CD4-positive, alpha-beta T cell treated with Interleukin-4 for 1 hour (primary cell): ENCODE measurements at regions not wholly inside any gene's neighbourhood (a gene's known extent, or its start where the extent isn't known, plus 50 kb on each side); places are given as distances from the start of the nearest gene placed in this dataset.
"Not testable (repeated sequence)": the region's sequence is repeated elsewhere in the genome, so short reads cannot be mapped to it uniquely, and the experiment has no call there.

ENCODE experiments used
- DNase-seq, 2 donors: peaks; one replicate each; pipeline ENCODE4 v3.0.0-alpha.2; 2020 to 2022

DNA sequence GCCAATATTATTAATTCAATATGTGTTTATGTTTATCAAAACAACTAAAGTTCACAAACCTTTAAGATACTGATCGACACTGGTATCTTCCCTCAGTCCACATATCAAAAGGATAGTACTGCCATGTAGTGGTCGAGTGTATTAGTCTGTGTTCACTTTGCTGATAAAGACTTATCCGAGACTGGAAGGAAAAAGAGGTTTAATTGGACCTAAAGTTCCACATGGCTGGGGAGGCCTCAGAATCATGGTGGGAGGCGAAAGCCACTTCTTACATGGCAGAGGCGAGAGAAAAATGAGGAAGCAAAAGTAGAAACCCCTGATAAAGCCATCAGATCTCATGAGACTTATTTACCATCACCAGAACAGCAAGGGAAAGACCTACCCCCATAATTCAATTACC, 325.4 kb upstream of the PHF14 start:
- DNase-seq, result no peak

DNA sequence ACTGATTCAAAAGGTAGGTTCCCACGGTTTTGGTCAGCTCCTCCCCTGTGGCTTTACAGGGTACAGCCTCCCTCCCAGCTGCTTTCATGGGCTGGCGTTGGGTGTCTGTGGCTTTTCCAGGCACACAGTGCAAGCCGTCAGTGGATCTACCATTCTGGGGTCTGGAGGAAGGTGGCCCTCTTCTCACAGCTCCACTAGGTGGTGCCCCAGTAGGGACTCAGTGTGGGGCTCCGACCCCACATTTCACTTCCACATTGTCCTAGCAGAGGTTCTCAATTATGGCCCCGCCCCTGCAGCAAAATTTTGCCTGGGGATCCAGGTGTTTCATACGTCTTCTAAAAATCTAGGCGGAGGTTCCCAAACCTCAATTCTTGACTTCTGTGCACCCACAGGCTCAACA, 324.6 kb upstream of the PHF14 start:
- not testable (repeated sequence) for DNase-seq

DNA sequence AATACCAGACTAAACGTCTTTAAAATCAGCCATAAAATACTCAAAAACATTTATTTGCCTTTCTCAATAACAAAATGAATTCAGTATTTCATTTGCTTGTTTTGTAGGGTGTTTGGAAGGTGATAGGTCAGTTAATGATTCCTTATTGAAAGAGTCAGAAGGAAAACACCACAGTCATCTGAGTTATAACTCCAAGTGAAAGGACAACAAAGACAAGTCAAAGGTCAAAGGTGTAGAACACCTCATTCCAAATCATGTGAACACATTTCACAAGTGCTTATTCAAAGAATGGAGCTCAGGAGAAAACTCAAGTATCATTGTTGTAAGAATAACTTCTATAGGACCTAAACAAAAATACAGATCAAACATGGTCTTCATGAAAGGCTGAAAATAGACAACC, 318.6 kb upstream of the PHF14 start:
- no peak for DNase-seq

DNA sequence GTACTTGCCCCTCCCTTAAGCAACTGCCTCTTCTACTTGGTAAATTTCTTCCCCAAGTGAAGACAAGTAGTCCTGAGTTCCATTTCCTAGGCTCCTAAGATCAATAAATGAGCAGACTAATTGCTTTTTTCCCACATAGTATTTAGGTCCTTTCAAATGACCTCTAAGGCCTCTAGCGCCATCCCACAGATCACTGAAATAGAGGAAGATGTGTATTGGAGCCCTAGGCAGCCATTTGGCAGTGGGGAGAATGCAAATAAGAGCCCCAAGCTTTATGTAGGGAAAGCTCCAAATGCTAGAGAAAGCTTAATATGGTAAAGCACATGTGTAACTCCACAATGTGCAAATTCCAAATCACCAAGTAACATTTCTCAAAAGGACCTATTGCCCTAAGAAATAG, 316.5 kb upstream of the PHF14 start:
- DNase-seq, result no peak

DNA sequence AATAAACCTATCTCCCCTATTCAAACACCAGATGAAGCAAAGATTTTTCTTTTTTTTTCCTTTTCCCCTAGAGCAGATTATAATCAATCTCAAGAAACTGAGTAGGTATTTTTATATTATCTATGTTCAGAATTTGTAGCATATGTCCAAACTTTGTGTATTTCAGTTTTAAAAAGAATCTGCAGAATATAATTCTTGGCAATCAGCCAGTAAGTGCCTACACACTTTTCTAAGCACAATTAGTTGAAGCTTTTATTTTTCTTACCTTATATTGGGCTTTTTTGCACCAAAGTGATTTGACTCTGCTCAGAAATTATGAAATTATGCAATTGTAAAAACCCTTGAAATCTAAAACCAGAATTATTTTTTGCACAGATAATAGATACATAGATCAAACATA, 315.8 kb upstream of the PHF14 start:
- DNase-seq, result no peak

DNA sequence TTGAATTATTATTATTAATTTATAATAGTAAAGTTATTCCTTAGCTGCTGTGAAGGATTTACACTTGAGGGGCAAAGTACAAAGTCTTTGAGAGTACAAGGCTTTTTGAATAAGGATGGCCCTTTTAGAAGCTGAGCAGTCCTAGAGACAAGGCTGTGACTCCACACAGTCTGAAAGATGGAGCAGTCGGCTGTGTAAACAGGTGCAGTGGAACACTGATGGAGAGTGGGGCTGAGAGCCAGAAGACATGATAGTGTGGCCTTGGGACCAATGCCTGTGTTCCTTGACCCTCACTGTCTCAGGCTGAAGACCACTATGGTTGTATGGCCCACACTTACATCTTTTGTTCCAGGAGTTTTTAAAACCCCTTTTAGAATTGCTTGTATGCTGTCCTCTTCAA, 311.2 kb upstream of the PHF14 start:
- DNase-seq, result no peak

DNA sequence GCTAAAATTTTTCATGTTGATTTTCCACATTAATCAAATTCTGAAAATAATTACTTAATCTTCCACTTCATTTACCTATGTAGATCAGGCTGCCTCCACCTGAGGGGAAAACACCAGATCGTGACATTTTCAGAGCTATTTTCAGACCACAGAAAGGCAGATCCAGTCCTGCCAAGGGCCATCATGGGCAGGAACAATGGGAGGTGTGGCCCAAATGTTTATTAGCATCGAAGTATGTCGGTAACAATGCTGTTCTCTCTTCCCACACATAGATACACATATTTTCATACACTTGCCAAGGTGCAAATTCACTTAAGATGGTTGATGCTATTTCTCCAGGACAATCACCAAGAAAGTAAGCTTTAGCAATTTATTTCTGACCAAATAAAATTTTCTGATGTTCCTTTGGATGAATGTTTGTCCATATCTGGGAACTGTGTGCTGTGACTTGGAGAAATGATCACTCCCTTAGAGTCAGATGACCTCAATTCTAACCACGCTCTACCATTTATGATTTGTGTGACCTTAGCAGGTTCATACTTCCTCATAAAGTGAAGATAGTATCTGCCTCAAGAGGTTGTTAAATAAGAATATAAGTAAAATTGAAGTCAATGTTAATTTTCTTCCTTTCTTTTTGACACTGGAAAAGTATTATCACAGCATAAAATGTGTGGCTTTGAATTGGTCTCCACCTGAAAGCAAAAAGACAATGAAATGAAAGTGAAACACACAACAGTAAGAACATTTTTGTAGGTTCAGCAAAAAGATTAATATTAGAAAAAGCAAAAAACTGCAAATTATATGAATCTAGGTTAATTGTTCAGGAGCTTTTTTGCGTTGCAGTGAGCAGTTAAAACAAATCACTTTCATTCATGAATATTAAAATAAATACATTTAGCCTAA, 310.4 kb upstream of the PHF14 start:
- no peak for DNase-seq

DNA sequence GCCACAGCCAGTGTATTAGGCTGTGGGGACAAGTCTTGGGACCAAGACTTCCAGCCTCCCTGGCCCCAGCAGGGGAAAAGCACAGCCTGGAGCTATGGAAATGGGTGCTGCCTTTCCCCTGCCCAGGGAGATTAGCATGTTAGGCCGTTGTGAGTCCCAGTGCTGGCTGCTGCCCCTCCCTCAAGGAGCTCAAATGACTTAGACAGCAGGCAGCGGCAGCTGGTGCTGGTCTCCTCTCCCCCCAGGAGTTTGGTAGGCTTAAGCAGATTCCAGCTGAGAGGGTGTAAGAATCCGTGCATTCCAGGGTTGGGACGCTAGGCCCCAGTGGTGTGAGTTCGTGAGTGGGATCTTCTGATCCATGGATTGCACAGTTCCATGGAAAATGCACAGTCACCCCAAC, 301.5 kb upstream of the PHF14 start:
- no peak for DNase-seq

DNA sequence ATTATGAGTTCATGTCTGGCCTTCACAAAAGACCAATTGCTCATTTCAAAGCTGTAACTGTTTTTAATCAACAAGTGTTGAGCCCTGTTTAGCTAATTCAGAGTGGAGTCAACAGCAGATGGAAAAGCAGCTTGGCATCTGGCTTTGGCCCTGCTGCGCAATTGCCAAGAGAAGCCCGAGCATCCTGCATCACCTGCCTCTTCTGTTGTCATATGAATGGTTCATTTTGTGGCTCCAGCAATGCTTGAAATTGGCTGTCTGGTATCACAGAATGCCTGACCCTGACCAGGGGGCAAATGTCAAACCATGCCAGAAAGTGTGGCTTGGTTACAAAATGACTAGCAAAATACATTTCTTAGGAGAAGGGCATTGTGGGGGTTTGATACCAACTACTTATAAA, 296.5 kb upstream of the PHF14 start:
- DNase-seq, result no peak

DNA sequence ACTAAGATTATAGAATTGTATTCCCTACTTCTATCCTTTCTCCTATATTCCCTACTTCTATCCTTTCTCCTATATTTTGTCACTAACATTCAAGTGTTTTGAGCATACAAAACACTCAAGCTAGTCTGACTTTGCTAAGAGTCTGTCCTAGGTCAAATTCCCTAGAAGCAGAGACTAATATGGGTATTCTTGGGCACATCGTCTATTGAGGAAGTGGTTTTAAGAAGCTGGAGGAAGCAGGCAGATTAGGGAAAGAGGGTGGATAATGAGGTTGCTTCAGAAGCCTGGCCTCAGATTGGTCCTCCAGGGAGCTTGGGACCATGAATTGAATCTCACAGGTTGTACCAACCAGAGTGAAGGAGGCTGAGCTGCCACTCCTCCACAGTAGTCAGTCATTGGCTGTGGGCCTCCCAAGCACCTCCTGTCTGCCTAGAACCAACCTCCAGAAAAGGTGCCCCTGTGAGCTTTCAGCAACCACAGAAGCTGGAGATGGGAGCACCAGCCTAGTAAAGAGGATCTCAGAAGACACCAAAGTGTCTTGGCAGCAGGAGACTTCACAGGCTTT, 295.9 kb upstream of the PHF14 start:
- DNase-seq, result no peak

DNA sequence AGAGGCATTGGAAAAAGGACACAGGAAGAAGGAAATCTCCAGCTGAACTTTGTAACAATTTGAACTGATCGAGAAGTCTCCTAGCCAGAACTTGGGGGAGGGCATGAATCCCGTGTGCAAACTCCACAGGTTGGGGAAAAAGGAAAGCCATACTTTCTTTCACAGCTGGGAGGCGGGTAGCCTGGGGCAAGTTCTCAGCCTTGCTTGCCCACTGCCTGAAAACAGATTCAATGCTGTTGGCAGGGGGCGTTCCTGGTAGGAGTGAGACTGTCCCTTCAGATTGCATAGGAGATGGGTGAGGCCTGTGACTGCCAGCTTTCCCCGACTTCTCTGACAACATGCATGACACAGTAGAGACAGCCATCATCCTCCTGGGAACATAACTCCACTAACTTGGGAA, 289.1 kb upstream of the PHF14 start:
- DNase-seq, result no peak

DNA sequence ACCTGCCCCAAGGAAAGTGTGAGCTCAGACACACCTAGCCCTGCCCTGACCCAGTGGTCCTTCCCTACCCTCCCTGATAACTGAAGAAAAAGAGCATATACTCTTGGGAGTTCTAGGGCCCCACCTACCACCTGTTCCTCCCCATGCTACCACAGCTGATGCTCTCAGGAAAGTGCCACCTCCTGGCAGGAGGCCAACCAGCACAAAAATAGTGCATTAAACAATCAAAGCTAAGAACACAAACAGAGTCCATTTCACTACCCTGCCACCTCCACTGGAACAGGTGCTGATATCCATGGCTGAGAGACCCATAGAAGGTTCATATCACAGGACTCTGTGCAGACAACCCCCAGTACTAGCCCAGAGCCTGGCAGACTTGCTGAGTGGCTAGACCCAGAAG, 288.6 kb upstream of the PHF14 start:
- no peak for DNase-seq

DNA sequence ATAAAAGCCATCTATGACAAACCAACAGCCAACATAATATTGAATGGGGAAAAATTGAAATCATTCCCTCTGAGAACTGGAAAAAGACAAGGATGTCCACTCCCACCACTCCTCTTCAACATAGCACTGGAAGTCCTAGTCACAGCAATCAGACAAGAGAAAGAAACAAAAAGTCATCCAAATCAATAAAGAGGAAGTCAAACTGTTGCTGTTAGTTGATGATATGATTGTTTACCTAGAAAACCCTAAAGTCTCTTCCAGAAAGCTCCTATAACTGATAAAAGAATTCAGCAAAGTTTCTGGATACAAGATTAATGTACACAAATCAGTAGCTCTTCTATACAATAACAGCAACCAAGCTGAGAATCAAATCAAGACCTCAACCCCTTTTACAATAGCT, 285.1 kb upstream of the PHF14 start:
- no peak for DNase-seq

DNA sequence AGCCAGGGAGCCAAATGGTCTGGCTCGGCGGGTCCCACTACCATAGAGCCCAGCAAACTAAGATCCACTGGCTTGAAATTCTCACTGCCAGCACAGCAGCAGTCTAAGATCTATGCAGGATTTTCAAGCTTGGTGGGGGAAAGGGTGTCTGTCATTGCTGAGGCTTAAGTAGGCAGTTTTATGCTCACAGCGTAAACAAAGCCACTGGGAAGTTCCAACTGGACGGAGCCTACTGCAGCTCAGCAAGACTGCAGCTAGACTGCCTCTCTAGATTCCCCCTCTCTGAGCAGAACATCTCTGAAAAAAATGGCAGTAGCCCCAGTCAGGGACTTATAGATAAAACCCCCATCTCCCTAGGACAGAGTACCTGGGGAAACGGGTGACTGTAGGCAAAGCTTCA, 277.6 kb upstream of the PHF14 start:
- DNase-seq, result no peak

DNA sequence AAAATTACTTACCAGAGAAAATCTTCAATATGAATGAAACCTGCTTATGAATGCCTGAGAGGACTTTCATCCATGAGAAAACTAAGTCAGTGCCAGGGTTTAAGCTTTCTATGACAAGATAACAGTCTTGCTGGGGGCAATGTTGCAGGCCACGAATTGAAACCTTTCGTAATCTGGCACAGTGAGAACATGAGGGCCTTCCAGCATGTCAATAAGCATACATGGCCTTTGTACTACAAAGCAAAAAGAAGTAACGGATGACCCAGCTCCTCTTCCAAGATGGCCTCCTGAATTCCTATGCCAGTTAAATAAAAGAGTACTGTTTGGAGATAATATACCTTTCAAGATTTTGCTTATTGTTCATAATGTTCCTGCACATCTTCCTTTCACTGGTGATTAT, 270.6 kb upstream of the PHF14 start:
- DNase-seq, result no peak

DNA sequence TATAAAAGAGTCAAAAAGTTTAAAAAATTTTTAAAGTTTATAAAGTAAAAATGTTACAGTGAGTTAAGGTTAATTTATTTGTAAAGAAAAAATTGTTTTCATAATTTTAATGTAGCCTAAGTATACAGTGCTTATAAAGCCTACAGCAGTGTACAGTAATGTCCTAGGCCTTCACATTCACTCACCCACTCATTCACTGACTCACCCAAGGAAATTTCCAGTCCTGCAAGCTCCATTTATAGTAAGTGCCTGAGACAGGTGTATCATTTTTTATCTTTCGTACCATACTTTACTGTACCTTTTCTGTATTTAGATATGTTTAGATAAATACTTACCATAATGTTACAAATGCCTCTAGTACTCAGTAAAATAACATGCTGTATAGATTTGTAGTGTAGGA, 269.7 kb upstream of the PHF14 start:
- no peak for DNase-seq

DNA sequence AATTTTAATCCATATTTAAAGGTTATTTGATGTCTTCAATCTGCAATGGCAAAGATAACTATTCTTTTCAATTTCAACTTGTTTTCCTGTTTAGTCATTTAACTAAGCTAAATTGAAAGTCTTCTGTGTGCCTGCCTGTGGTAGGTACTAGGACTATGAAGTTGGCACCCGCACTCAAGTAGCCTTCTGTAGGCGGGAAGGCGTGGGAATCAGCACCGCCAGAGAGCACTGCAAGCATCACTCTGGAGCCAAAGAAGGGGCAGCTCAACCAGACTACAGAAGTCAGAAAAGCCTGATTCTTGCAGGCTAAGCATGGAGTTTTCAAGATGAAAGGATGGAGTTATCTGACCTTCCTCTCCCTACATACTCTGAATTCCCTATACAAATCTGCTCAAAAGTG, 269.0 kb upstream of the PHF14 start:
- DNase-seq, result no peak

DNA sequence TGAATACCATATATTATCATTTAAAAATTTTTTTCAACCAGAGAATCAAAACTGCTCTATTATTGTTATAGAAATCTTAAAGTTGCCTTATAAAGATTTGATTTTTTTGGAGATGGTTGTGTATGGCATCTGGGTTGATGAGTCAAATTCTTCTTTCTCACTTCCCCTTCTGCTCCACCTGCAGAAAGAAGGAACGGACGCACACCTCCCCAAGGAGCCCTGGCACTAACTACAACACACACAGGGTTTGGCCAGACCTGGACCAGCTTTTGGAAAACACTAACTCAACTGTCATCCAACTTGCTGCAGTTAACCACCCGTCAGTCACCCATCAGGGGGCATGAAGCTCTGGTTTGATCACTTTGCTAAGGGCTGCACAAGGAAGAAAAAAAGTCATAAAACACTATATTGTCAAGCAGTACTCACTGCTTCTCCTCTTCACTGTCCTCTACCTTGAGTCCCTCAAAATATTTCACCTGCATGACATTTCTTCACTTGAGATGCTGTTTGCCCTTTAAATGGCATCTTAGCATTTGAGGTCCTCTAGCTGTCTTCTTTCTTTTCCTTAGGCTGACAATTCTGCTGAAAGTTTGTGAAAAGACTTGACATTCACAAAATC, 266.7 kb upstream of the PHF14 start:
- DNase-seq, result no peak

DNA sequence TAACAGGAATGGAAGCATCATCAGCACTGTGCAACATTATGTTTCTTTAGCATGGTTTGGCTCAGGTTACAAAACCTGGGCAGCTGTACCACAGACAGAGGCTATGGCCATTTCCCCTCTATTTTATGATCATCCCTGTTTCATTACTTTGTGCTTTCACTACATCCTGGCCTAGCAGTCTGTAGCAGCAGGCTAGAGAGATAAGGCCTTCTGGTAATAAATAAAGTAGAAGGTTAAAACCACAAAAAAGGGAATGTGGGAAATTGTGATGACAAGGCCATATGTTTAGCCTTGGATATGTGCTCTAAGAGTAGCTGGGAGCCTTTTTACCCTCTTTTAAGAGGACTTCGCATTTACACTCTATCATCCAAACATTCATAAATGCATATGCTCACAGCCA, 266.2 kb upstream of the PHF14 start:
- no peak for DNase-seq

DNA sequence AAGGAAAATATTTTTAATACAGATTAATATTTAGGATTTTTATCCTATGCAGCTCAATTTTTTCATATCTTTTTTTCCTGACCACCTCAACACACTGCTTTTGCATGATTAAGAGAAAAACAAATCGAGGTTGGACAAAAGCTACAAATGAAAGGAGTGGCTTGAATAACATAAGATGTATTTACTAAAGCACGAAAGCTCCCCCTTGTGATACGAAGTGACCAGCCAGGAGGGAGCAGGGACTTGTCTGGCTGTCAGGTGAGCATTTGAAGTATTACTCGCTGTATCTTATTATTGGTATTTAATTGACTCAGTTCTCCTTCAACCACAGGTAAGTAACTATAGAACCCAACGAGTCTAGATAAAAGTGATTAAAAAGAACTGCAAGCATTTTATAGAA, 265.2 kb upstream of the PHF14 start:
- DNase-seq, result no peak

DNA sequence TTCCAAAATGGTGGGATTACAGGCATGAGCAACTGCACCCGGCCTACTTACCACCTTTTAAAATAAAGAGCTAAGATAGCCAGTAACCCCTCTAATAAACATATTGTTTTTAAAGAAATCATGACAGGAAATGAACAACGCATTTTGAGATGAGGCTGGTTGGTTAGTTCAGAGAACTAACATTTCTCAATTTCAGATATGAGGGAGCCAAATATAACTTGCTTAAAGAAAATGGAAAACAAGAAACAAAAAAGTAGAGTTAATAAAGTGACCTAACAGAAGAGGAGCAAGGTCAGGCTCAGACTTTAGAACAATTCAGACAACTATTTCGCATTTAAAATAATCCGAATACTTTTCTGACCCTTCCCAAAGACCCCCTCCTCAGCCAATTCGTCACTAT, 254.9 kb upstream of the PHF14 start:
- DNase-seq, result no peak

DNA sequence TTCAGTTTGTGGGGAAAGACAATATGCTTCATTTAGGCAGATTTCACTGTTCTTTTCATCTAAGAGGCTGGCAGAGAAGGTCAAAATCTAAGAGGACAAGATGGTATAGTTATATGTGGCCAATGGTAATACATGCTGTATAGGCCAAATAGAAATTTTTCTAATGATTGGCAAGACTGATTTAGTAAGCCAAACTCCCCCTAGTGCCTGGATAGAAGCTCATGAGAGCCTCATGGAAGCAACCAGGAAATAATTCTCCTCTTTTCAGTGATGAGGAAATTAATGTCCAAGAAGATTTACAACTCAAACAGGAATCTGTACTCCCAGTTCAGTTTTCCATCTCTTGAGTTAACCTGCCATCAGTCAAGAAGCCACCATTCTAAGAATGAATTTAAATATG, 253.6 kb upstream of the PHF14 start:
- no peak for DNase-seq

DNA sequence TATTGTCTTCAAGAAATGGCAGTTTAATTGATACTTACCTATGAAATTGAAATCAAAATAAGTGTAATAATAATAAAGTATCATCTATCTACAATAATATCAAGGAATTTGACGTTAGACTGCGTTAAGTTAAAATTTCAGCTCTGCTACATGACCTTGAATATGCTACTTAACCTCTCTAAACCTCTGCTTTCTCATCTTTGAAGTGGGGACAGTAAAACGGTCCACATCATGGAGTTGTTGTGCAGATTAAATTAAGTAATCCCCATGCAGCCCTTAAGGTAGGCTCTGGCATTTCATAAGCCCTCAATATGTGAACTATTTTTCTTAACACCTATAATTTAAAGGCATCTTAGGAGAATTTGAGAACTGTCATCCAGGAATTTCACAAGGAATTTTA, 252.4 kb upstream of the PHF14 start:
- DNase-seq, result no peak

DNA sequence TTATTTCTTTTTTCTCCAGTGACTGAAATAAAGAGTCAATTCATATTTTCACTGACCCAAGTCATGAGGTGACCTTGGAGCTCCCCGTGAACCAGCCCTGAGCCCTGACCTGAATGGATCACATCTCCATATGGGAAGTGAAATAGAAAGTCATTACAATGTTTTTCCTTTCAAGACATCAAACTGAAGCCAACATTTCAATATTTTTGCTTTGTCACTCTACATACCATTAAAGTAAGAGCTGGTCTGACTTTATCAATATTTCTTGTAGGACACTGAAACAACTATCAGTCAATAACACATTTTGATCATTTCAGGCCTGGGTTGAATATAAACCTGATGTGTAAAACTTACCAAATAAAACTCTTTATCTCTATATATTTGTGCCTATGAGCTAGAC, 249.8 kb upstream of the PHF14 start:
- no peak for DNase-seq

DNA sequence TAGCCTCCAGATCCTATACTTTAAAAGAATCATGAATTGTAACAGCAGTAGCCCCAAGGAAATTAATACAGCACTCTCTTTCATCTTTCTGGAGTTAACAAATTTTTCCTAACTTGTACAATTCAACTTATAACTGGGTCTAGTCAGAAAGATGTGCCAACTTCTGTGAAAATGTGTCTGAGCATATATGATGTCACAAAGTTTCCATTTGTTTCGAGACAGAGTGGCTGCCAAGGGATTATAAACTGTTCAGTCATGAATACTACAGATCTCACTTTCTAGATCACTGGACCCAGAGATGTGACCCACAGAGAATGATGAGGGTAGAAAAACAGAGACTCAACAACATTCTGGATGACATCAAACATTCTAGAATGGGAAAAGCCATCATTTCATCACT, 249.2 kb upstream of the PHF14 start:
- DNase-seq, result no peak
